Stimulated activated CD8-positive, alpha-beta memory T cell treated with anti-CD3 and anti-CD28 coated beads, Interleukin-7, amount 100 ng/mL, for 1 hour (primary cell): ENCODE measurements at regions not wholly inside any gene's neighbourhood (a gene's known extent, or its start where the extent isn't known, plus 50 kb on each side); places are given as distances from the start of the nearest gene placed in this dataset.

Experiments
- DNase-seq, 2 donors: peaks; one replicate each; pipeline ENCODE4 v3.0.0-alpha.2; 2020; ENCODE audit warnings: low read depth in 2 of 2

DNA sequence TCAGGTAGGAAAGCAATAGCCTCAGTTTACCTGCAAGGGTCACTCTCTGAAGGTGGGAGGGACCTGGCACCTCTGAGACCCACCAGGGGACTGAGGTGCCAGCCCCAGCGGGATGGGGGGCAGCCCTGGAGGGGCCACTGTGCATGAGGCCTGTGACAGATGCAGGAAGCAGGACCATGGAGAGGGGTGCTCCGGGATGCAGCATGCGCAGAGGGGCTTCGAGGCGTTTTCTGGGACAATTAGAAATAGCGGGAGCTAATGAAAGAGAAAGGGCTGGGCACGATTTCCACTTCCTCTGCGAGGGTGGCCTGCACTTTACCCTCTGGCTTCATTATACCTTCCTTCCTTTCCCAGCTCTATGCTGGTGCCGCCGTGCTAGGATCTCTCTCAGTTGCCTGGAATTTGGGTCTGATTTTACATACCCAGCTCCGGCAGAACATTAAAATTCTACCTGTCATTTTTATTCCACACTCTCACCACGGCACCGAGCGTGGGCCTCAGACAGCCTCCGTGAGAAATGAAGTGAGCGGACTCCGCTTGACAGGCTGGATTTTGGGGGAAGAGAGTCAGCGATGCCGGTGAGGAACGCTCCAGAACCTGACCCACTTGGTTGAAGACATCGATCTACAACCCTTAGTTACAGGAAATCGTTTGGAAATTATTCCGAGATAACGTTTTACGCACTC, 333.9 kb upstream of the PFKP start:
- no peak for DNase-seq

DNA sequence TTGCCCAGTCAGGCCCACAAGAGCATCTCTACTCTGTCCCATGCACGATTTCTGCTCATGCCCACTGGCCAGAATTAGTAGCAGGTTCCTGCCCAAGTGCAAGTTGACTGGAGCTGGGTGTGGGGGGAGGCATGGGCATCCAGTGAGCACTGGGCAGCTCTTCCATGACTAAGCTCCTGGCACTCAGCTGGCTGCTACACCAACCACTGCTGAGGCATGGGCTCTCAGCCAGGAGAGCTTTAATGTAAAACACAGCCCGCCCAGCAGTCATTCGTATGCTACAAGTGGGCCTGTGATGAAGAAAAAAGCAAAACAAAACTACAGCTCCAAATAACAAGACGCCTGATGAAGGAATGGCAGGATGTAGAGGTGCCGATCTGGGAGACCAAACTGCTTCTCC, 335.4 kb upstream of the PFKP start:
- DNase-seq = no peak

DNA sequence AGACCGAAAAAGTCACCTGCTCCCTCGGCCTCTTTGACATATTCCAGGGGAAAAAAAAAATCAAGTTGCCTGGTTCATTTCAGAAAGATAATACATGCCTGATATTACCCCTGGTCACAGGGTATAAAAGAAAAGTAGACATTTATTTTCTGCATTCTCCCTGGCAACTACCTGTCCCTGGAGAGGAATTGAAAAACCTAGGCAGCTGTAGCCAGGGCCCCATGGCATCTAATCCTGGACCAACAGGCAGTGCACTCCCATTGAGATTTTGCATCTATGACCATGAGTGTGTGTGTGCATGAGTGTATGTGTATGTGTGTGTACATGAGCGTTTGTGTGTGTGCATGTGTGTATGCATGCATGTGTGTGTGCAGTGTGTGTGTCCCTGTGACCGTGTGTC, 338.2 kb upstream of the PFKP start:
- no peak for DNase-seq

DNA sequence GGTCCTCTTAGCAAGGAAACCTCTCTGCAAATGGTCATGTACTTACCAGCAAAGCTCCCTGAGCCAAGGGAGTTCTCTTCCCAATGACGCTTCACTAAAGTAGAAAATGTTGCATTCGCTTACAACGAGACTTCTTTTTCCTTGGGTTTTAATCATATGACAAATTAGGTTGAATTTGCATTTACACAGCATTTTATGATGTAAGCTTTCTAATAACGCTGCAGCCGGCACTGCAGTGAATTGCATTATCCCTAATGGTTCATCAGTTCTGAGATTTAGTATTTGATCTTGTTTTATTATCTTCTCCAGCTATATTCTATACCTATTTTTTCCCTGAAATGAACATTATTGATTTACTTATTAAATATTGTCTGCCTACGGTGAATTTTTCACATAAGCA, 339.3 kb upstream of the PFKP start:
- no peak for DNase-seq

DNA sequence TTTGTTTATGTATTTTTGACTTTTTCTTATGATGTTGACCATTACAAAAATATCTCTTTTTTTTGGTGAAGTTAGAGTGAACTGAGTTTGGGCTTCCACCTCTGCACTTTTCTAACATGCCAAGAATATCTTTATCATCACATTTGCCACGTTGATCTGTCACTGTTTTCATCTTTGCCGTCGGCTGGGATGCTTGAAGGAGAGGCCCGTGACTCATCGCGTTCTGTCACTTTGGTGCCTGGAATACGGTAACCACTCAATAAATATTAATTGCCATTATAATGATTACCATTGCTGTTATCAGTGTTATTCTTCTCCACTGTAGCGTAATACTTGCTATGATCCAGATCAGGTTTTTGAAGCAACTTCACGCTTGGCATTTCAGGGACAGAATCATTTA, 350.8 kb upstream of the PFKP start:
- DNase-seq = no peak

DNA sequence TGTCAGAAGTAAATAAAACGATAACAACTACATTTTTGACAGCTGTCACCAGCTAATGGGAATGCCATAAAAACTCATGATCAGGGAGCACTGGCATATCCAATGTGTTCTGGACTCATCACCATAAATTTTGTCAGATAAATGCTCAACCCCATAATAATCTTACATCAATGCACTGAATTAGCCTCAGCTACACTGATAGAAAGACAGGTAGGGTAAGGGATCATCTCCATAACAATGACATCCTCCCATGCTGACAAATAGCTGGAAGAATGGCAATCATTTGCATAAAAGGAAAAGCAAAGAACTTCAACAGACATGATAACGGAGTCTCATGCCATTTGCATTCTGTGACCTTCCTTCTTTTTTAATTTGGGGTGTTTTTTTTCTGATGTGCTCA, 352.8 kb upstream of the PFKP start:
- no peak for DNase-seq

DNA sequence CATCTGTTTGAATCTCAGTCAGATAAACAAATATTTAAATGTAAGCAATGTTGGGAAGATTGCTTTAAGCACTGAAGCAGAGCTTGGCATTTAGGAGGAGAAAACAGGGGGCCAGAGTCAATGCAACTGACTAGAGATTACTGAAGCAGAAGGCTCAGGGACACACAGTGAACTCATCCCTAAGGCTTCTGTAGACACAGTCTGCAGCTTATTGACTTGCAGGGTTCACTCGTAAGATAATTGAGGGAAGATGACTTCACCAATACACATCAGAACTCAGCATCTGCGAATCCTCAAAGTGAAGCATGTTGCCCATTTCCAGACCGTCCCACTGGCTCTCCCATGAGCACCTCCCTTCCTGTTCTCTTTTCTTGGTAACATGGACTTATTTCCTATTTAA, 363.4 kb upstream of the PFKP start:
- DNase-seq = no peak

DNA sequence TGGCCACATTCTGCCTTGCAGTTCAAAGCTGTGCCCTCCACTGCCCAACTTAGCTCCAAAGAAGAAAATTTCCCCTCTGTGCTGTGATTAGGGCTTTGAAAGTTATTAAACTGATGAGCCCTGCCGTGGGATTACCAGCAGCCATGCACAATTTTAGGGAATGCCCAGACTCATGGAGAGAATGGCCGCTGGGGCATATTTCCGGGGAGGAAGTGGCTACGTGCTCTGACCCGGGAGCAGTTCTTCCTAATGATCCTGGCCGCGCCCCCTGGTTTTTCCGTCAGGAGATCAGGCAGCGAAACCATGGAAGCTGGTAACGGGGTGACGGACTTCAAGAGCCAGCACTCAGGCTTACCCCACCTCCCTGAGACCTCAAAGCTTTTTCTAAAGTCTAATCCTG, 365.5 kb upstream of the PFKP start:
- no peak for DNase-seq

DNA sequence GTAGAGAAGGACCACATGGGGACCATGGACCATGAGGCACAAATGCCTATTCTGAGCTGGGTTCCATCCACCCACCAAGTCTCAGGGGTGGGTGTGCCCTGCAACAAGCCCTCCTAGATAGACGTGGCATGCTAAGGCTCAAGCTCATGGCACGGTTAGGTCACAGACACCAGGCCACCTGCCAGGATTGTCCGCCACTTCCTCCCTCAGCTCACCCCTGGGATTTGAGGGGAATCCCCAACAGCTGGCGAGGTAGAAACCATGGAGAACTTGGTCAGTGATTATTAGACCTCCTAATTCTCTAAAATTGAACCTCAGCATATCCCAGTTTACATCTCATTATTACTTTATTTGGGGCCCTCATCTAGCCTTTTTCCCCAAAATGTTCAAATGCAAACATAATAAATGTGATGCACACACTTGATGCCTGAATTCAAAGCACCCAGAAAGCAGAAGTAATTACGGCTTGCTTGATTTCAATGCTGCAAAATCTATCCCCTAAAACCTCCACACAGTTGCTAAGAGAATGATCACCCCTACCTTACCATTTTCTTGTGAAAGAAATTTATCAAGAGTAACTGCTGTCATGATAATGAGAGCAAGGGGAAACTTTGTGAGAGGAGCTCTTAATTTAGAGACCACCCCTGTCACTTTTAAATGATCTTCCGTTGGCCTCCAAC, 366.6 kb upstream of the PFKP start:
- DNase-seq = no peak

DNA sequence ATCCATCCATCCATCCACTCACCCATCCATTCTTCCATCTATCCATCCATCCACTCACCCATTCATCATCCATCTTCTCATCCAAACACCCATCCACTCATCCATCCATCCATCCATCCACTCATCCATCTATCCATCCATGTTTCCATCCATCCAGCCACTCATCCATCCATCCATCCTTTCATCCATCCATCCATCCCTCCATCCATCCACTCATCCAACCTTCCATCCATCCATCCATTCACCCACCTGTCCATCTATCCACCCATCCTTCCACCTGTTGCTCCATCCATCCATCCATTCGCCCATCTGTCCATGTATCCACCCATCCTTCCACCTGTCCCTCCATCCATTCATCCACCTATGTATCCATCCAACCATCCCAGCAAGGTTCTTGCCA, 378.4 kb upstream of the PFKP start:
- DNase-seq = no peak

DNA sequence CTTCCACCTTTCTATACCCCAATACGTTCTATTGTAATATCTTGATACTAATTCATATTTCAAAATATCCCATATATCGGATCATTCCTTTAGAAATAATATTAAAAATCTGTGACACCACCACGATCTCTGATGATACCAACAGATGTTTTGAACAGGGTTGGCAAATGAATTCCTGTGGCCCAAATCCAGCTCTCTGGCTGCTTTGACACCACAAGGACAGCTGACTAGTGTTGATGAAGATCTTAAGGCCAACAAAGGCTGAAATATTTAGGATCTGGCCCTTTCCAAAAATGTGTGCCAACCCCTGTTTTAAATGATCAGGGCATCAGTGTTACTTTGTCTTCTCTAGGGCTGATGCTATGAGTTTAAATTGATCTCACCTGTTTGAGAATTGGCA, 380.7 kb upstream of the PFKP start:
- no peak for DNase-seq

DNA sequence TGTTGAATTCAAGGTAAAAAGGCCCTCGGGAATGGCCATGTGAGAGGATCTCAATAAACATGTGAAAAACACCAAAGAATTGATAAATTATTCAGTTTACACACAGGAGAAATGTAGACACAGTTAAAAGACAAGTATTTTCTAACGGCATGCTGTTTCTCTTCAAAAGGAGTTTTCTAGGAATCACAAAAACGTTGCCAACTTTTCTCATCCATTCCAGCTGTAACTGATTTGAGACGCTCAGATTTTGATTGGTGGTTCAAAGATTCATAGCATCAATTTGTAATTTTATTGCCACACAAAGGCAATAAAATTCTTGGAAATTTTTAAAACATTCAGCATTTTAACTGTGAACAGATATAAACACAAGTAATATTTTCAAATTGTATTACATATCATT, 384.9 kb upstream of the PFKP start:
- DNase-seq = no peak

DNA sequence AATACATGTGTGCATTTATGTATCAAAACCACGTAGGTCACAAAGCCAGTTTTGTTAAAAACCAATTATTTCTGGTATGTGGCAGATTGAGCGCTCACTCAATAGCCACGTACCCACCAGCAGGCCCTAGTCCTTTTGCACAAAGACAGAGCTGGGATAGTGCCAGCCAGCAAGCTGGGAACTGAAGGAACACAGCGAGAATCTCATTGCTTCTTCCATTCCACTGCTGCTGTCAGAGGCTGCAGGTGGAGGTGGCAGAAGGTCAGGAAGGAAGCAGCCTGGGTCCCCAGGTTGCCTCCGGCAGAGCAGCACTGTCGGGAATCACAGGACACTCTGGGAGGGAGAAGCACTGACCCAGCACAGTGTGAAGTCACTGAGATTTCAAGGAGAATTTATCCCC, 385.5 kb upstream of the PFKP start:
- no peak for DNase-seq

DNA sequence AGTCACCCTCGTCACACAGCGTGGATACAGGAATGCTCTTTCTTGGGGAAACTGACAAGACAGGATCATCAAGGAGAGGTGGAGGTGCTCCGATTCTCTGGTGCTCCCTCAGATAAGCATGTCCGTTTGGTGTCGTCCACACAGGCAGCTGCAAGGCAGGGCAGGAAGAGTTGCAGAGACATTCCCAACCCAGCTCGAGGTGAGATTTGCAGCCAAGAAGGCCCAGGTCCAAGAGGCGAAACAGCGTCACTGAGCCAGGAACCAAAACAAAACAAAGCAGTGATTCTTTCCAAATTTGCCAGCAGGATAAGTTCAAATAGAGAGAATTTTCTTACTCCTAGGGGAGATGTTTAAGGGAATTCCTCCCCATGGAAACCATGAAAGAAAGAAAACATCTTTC, 386.5 kb upstream of the PFKP start:
- no peak for DNase-seq

DNA sequence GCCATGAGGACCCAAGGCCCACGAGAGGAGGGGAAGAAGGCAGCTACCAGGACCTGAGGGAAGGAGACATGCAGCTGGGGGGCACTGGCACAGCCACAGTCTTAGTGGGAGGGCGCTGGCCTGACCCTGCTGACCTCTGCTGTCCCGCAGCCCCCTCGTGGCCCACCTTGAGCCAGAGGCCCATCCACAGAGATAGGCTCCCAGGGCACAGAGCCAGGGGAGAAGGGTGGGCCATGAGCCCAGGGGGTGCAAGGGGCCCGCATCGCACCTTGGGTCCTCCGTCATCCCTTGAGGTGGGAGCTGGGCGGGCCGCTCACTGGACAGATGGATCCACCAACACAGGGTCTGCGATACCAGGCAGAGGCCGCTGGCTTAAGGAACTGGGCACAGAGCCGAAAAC, 387.7 kb upstream of the PFKP start:
- DNase-seq = no peak

DNA sequence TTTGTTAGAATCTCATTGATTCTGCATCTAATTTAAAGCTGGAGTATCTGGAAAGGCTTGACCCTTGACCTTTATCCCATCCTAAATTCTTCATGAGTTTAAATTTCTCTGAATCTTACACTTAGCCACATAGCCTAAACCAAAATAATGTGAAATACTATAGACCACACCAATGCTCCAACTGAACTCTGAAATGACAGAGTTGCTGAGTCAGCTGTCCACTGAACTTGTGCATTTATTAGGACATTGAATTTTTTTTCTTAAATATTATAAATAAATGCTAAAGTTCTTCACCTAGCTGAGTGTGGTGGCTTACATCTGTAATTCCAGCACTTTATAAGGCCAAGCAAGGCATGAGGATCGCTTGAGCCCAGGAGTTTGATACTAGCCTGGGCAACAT, 390.9 kb upstream of the PFKP start:
- no peak for DNase-seq

DNA sequence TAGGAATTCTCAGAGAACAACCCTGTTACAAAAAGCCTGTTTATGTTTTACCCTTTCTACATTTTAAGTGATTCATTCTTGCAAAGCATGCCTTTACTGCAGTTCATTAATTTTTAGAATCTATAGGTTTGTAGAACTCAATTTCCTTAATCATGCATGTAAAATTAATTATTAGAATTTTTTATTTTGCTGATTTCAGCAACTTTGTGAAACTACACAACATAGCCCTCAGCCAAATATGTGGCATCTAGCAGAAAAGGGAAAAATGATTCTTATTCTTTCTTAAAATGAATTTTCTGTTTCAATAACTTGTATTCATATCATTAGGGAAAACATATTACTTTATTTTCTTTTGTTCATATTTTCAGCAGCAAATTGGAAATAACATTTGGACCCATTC, 392.9 kb upstream of the PFKP start:
- no peak for DNase-seq

DNA sequence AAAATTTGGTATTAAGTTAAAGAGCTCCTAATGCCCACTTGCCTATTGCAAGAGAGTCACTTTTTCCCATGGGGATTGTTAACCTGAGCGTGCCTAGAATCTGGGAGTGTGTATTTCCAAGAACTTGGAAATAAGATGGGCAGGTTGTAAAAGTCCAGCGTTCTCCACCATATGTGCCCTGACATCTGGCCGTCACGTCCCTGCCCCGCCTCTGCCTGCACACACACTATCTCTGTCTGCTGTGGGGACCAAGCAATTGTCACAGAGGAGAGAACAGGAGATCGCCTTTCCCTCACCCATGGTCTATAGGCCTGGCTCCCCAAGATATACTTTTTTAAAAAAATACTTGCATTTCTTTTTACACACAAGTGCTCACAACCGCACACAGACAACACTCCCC, 396.5 kb upstream of the PFKP start:
- no peak for DNase-seq

DNA sequence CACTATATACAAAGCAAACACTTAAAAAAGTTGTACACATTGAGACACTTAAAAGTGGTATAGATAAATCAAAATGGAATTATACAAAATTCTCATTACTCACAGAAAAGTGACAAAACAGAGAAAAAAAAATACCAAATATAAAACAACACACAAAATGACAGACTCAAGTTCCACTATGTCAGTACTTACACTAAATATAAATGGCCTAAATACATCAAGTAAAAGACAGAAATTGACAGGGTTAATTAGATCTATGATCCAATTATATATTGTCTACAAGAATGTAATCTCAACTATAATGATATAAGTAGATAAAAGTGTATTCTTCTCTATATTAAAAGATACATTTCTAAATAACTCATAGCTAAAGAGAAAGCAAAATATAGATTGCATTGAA, 401.6 kb upstream of the PFKP start:
- no peak for DNase-seq

DNA sequence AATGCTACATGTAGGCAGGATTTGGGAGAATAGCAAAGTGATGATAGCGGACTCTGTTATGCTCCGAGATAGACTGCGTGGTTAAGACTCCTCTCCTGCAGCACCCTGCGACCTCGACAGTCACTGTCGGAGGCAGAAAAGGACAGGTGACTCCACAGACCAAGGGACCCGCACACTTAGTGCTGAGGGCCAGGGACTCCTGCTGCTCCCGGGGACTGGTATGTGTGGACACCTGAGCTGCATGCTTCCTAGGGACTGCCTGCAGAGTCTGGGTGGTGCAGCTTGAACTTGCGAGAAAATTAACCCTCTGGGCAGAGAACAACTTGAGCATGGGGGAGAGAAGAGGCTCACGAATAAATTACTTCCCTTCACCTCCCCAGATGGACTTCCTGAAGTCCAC, 407.1 kb upstream of the PFKP start:
- DNase-seq = no peak

DNA sequence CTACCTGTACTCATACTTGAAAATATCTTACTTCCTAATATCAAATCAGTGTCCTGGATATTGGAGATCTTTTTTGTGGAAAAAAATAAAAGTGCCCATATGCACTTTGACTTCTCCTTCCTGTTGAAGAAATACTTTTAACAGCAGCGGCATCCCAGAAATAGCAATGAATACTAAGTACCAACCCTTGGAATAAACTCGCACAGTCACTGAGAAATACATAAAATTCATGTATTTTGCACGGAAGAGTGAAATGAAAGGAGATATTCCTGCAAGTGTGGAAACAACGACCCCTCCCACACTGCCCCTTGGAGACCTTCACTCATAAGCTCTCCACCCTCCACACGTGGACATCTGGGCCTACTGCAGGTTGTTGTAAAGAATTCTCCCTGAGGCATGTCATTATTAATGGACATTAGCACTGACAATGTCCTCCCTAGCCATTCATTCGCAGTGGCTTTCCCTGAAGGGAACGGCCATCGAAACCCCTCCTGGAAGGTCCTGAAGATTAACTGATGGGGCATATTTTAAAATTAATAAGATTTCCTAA, 407.6 kb upstream of the PFKP start:
- DNase-seq = no peak

DNA sequence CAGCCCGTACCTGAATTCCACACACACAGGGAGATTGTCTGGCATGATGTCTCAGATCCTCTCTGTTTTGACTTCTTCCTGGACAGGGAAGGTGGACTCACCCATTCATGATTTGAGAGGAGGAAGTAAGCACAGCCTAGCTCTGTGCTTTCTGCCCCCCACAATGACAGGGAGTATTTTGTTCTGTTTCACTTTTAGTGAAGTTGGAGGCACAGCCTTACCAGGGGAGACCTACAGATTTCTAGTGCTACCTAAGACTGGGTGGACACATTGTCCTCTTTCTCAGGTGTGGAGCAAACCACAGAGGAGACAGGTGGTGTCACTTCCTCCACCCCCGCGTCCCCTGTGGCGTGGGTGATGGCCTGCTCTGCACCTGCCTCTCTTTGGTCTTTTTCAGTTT, 408.6 kb upstream of the PFKP start:
- DNase-seq = no peak

DNA sequence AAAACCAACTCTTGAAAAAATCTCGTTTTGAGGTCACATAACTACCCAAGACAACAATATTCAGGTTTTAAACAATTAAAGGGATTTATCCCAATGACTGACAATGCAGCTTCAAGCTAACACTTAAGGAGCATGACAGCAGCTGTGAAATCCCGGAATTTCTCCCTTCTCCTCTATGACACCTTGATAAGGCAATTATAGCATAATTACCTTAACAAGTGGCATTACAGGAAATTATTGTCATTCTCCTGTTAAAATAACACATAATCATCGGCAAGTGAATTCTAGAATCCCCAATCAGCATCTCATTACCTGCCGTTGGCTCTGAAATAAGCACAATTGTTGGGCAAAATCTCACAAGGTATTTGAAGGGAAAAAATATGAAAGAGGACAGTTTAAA, 417.0 kb upstream of the PFKP start:
- DNase-seq = no peak

DNA sequence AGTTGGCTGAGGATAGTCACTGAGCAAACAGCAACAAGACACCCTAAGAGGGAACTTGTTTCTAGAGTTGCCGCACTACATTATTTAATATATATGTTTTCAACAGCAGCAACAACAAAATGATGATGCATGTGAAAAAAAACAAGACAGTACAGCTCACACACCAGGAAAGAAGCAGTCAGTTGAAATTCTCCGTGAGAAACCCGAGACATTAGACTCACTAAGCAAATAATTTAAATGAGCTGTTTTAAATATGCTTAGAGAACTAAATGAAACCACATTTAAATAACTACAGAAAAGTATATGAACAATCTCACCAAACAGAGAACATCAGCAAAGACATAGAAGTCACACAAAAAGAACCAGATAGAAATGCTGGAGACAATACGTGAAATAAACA, 426.3 kb upstream of the PFKP start:
- DNase-seq = no peak
